IMR-90 (cell line): ENCODE measurements at regions not wholly inside any gene's neighbourhood (a gene's known extent, or its start where the extent isn't known, plus 50 kb on each side); places are given as distances from the start of the nearest gene placed in this dataset.

Experiments used
- ATAC-seq: fragments of 200-7000 bp; cut with Tn5 transposase; 2 replicates; pipeline ENCODE4 v1.9.1; 2020; ENCODE audit warnings: low read depth, mild to moderate bottlenecking, moderate library complexity
- BruUV-seq: library from RNA; stranded (reverse); fragments of 400-500 nt; replicated peaks from 2 replicates; lab custom pipeline; 2021; lab: Mats Ljungman, UMichigan
- CTCF ChIA-PET: fragments of 300-600 bp; formaldehyde crosslinking; extraction: SDS; loops from one replicate; lab custom pipeline; 2021; ENCODE audit warnings: antibody characterized with exemption; lab: Yijun Ruan, JAX
- POLR2A ChIA-PET: fragments of 300-600 bp; sonication (Branson Sonifier 250); formaldehyde crosslinking; loops from one replicate; lab custom pipeline; 2022; ENCODE audit warnings: antibody characterized with exemption; ENCODE audit not compliant: unreplicated experiment; lab: Charles Lee
- DNase-seq: peaks from one replicate; pipeline ENCODE4 v3.0.0; 2013
- H2AFZ ChIP-seq: replicated peaks from 2 replicates; pipeline ENCODE3; 2013; ENCODE audit warnings: low read length, mild to moderate bottlenecking; ENCODE audit not compliant: poor library complexity
- H2AK5ac ChIP-seq: 2 replicates; pipeline ENCODE4 v1.6.1; 2013; ENCODE audit warnings: low read depth, low read length, inconsistent platforms
- H2AK9ac ChIP-seq: replicated peaks from 2 replicates; pipeline ENCODE3; 2013; ENCODE audit warnings: mild to moderate bottlenecking, low read depth, low read length, moderate library complexity; ENCODE audit not compliant: poor library complexity
- H2BK120ac ChIP-seq: 2 replicates; pipeline ENCODE4 v1.6.1; 2013; ENCODE audit warnings: low read depth, low read length, inconsistent platforms
- H2BK15ac ChIP-seq: 3 replicates; pipeline ENCODE4 v1.6.1; 2013; ENCODE audit warnings: low read depth, low read length, inconsistent platforms
- H2BK20ac ChIP-seq: 2 replicates; pipeline ENCODE4 v1.6.1; 2013; ENCODE audit warnings: low read depth, mild to moderate bottlenecking, inconsistent platforms, low read length, moderate library complexity
- H2BK5ac ChIP-seq: 2 replicates; pipeline ENCODE4 v1.6.1; 2013; ENCODE audit warnings: mild to moderate bottlenecking, low read depth, low read length, inconsistent platforms; ENCODE audit not compliant: poor library complexity, severe bottlenecking
- H3K14ac ChIP-seq: replicated peaks from 2 replicates; pipeline ENCODE4 v1.6.1; 2013; ENCODE audit warnings: low read depth, low read length, inconsistent platforms
- H3K18ac ChIP-seq: 2 replicates; pipeline ENCODE4 v1.6.1; 2013; ENCODE audit warnings: low read depth, low read length, control low read depth
- H3K23ac ChIP-seq: 2 replicates; pipeline ENCODE4 v1.6.1; 2013; ENCODE audit warnings: low read depth, low read length, inconsistent platforms
- H3K27ac ChIP-seq: 2 replicates; pipeline ENCODE4 v1.5.1; 2013; ENCODE audit warnings: mild to moderate bottlenecking, control low read depth, low read length; ENCODE audit not compliant: insufficient read depth
- H3K27me3 ChIP-seq: 2 replicates; pipeline ENCODE4 v1.6.1; 2013; ENCODE audit warnings: low read length; ENCODE audit not compliant: control insufficient read depth, insufficient read depth
- H3K36me3 ChIP-seq: 2 replicates; pipeline ENCODE4 v1.6.1; 2013; ENCODE audit warnings: low read length, mixed read lengths; ENCODE audit not compliant: control insufficient read depth, insufficient read depth
- H3K4ac ChIP-seq: 2 replicates; pipeline ENCODE4 v1.6.1; 2013; ENCODE audit warnings: low read depth, low read length, inconsistent platforms
- H3K4me1 ChIP-seq: 2 replicates; pipeline ENCODE4 v1.6.1; 2013; ENCODE audit warnings: low read length, mixed read lengths; ENCODE audit not compliant: control insufficient read depth, insufficient read depth
- H3K4me2 ChIP-seq: 2 replicates; pipeline ENCODE4 v1.6.1; 2013; ENCODE audit warnings: low read depth, mild to moderate bottlenecking, control low read depth, low read length, moderate library complexity
- H3K4me3 ChIP-seq: 2 replicates; pipeline ENCODE4 v1.5.1; 2013; ENCODE audit warnings: low read depth, mild to moderate bottlenecking, control low read depth, low read length, moderate library complexity; ENCODE audit not compliant: insufficient read depth
- H3K56ac ChIP-seq: 2 replicates; pipeline ENCODE4 v1.6.1; 2013; ENCODE audit warnings: low read length, inconsistent platforms; ENCODE audit not compliant: insufficient read depth; ENCODE audit errors: extremely low read depth
- H3K79me1 ChIP-seq, 2 experiments: 2 replicates each; pipeline ENCODE4 v1.6.1; 2013; ENCODE audit warnings: low read length in 2 of 2, inconsistent platforms in 1 of 2, low read depth in 1 of 2
- H3K9ac ChIP-seq: 2 replicates; pipeline ENCODE4 v1.6.1; 2013; ENCODE audit warnings: low read depth, low read length, control low read depth
- H3K9me1 ChIP-seq: 2 replicates; pipeline ENCODE4 v1.6.1; 2013; ENCODE audit warnings: low read length, inconsistent platforms; ENCODE audit not compliant: insufficient read depth
- H3K9me3 ChIP-seq: 2 replicates; pipeline ENCODE4 v1.6.1; 2013; ENCODE audit warnings: low read length; ENCODE audit not compliant: control insufficient read depth, insufficient read depth
- H4K20me1 ChIP-seq: 2 replicates; pipeline ENCODE4 v1.6.1; 2013; ENCODE audit warnings: low read length, inconsistent platforms; ENCODE audit not compliant: insufficient read depth
- H4K5ac ChIP-seq: 2 replicates; pipeline ENCODE4 v1.6.1; 2013; ENCODE audit warnings: mild to moderate bottlenecking, low read depth, low read length, control low read depth
- H4K8ac ChIP-seq, 2 experiments: 2 replicates each; pipeline ENCODE4 v1.6.1; 2013; ENCODE audit warnings: low read depth in 2 of 2, low read length in 2 of 2, control low read depth in 1 of 2, inconsistent platforms in 1 of 2
- H4K91ac ChIP-seq: 2 replicates; pipeline ENCODE4 v1.6.1; 2013; ENCODE audit warnings: low read depth, low read length, inconsistent platforms; ENCODE audit not compliant: insufficient read depth
- CHD1 ChIP-seq: IDR thresholded peaks from 2 replicates; pipeline ENCODE4 v1.6.1; 2012; ENCODE audit warnings: low read depth, low read length, improper control_type of control experiment
- MAFK ChIP-seq: IDR thresholded peaks from 2 replicates; pipeline ENCODE4 v1.6.1; 2012; ENCODE audit warnings: low read depth, low read length, improper control_type of control experiment
- whole genome bisulfite sequencing, 2 experiments: methylation state at CpG; one replicate each; pipeline versions ENCODE4 v1.1.5 to v1.1.7; 2013; ENCODE audit warnings: missing lambda C conversion rate in 2 of 2; ENCODE audit not compliant: insufficient read length in 1 of 2; ENCODE audit errors: extremely low coverage in 2 of 2; 5-methylcytosine and 5-hydroxymethylcytosine counted together
- dilution Hi-C: fragments of 300-500 bp; cut with HindIII; formaldehyde crosslinking; loops from one replicate; pipeline ENCODE4 v1.14.3; 2018; ENCODE audit warnings: low sequenced_read_pairs; ENCODE audit not compliant: unreplicated experiment
- in situ Hi-C: fragments of 300-500 bp; cut with MboI; formaldehyde crosslinking; loops from 3 replicates; pipeline ENCODE4 v1.14.3; 2019; ENCODE audit warnings: low sequenced_read_pairs, inconsistent platforms, mixed read lengths
- intact Hi-C: fragments of 100-400 bp; cut with micrococcal nuclease; formaldehyde crosslinking; loops from 2 replicates; pipeline ENCODE4 v1.10.0; 2022

- Histone ChIP-seq H3K9me3 (no peaks in the 10 kb centered on the region), H3K4ac (no peak overlapping the region), H4K20me1 (no peaks in the 10 kb centered on the region), H3K56ac (no peak overlapping the region), H2BK120ac (no peak overlapping the region), H2AK9ac (no peak overlapping the region), H4K8ac (no peak overlapping the region), H3K14ac (no peak overlapping the region), H3K23ac (no peak overlapping the region), H3K9ac (no peak overlapping the region), H2BK20ac (no peak overlapping the region), H3K36me3 (no peaks in the 10 kb centered on the region), H3K18ac (no peak overlapping the region), H3K4me2 (no peak overlapping the region), H4K5ac (no peak overlapping the region), H3K79me1 (no peaks in the 10 kb centered on the region), H3K9me1 (no peaks in the 10 kb centered on the region), H3K27ac (no peak overlapping the region), H2BK5ac (no peak overlapping the region), H2AK5ac (no peak overlapping the region), H2BK15ac (no peak overlapping the region), H3K27me3 (no peaks in the 10 kb centered on the region), H4K91ac (no peak overlapping the region), H2AFZ (no peak overlapping the region), H3K4me1 (no peaks in the 10 kb centered on the region), H3K4me3 (no peak overlapping the region)
- dilution Hi-C loops (no loop called here), intact Hi-C loops (no loop called here), in situ Hi-C loops (no loop called here)
- ATAC-seq = no peak
- ChIA-PET POLR2A (no interaction called here), CTCF (interaction anchor here (0.6 kb wide), 1 partner anchor 349 kb away, joined by 3 read pairs; no protein-coding TSS in a partner anchor)
- WGBS, 2 experiments = no CpG with 5 or more reads among the region's 1 CpG
- TF ChIP-seq CHD1 = no peak
- TF ChIP-seq MAFK = 0 out of 2 replicates have a peak, but pooled peaks have one; percentile 17
- no peak for DNase-seq
- no TSS peak for BruUV-seq
These were observed 683.3 kb downstream of the LUZP2 start for GRCh38 chr11:25180187-25180586.
